AG10803 (cell line): ENCODE measurements at regions not wholly inside any gene's neighbourhood (a gene's known extent, or its start where the extent isn't known, plus 50 kb on each side); places are given as distances from the start of the nearest gene placed in this dataset.
A peak's percentile ranks its signal among the peaks of the same experiment; 100 is the strongest.

Experiments used
- DNase-seq: peaks from one replicate; pipeline ENCODE4 v3.0.0; 2010; ENCODE audit warnings: low read depth
- H3K4me3 ChIP-seq: 2 replicates; pipeline ENCODE4 v1.5.1; 2011; ENCODE audit warnings: mild to moderate bottlenecking, low read length, control low read depth
- CTCF ChIP-seq: conservative IDR thresholded peaks from 2 replicates; pipeline ENCODE4 v1.5.1; 2011; ENCODE audit warnings: mild to moderate bottlenecking, low read length, control low read depth, inconsistent platforms

DNA sequence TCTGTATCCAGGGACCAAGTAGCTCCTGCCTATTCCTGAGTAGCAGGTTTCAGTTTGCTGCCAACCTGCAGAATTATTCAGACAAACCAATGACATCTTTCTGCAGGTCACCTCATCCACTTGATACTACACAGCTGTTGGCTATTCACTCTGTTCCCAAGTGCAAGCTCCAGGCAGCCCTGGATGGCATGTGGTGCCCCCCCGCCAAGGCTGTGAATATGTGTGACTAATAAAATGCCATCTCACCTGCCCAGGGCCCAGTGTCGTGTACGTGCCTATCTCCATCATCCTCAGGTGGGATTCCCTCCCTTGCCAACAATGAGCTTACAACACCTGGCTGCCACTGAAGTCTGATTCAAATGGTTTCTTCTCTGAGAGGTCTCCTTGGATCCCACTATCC, 125.8 kb downstream of the RAB11FIP2 start:
- TF ChIP-seq CTCF: no peak
- DNase-seq: no peak
- H3K4me3 ChIP-seq: no peak overlapping the region

DNA sequence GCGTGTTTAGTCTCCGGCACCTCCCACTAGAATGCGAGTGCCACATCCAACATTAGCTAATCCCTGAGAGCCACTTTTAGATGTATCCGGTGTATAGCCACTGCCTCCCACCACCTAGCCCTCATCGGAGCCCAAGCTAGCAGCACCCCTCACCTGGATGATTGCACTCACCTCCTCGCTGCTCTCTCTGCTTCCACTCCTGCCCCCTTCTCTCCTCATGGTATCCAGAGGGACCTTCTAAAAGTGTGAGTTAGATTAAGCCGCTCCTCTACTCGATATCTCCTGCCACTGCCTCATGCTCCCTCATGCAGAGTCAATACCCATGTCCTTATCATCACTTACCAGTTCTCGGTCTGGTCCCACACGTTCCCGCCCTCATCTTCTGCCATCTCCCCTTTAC, 125.3 kb downstream of the RAB11FIP2 start:
- no peak for TF ChIP-seq CTCF
- DNase-seq: no peak
- no peak overlapping the region for H3K4me3 ChIP-seq

DNA sequence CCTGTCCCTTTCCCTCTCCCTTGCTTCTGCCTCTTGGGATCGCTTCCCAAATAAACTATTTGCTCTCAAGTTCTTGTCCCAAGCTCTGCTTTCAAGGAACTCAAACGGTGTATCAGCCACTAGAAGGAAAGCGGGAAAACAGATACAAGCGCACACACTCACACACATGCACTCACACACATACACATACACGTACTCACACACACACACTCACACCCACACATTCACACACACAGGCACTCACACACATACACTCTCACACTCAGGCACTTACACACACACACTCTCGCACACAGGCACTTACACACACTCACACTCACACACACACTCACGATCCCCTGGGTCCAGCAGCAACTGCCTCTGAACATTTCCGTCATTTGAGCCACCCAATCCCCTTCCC, 121.9 kb downstream of the RAB11FIP2 start:
- TF ChIP-seq CTCF: no peak
- no peak overlapping the region for H3K4me3 ChIP-seq
- no peak for DNase-seq

GRCh38 chr10:117925369-117925768, 121.4 kb downstream of the RAB11FIP2 start:
- DNase-seq: no peak
- no peak for TF ChIP-seq CTCF
- no peak overlapping the region for H3K4me3 ChIP-seq

GRCh38 chr10:117926491-117926890, 120.2 kb downstream of the RAB11FIP2 start:
- no peak overlapping the region for H3K4me3 ChIP-seq
- no peak for TF ChIP-seq CTCF
- peak; percentile 45 for DNase-seq

DNA sequence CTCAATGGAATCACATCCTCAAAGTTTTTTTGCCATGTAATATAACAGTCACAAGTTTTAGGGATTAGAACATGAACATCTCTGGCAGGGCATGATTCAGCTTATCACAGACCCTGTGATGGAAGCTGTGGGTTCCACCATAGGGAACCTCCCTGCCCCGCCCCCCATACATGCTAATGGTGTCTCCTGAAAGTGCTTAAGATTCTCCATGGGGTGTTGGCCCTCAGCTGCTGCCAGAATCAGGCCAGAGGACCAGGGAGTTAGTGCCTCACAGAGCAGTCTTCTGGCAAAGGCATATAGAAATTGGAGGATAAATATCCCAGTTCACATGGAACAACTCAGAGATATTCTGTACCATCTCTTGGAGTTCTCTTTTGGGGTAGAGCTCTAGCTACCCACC, 119.4 kb downstream of the RAB11FIP2 start:
- TF ChIP-seq CTCF: no peak

GRCh38 chr10:117927871-117928270, 118.9 kb downstream of the RAB11FIP2 start:
- no peak for TF ChIP-seq CTCF
- no peak overlapping the region for H3K4me3 ChIP-seq
- DNase-seq: no peak

More for the DNA sequence above, 119.4 kb downstream of the RAB11FIP2 start:
- no peak for DNase-seq
- H3K4me3 ChIP-seq: no peak overlapping the region
